H1 (cell line): ENCODE measurements at regions not wholly inside any gene's neighbourhood (a gene's known extent, or its start where the extent isn't known, plus 50 kb on each side); places are given as distances from the start of the nearest gene placed in this dataset.

Source experiments
- CTCF ChIA-PET: fragments of 300-600 bp; sonication (Branson Sonifier 250); formaldehyde crosslinking; loops from one replicate; lab custom pipeline; 2021; ENCODE audit not compliant: partially characterized antibody; lab: Charles Lee
- POLR2A ChIA-PET: fragments of 300-600 bp; sonication (Branson Sonifier 250); formaldehyde crosslinking; loops from one replicate; lab custom pipeline; 2021; ENCODE audit warnings: inconsistent platforms; ENCODE audit not compliant: partially characterized antibody; lab: Charles Lee
- DNase-seq, 2 experiments: peaks; one replicate each; pipeline versions ENCODE4 v3.0.0 to v3.0.0-alpha.2; 2010 to 2022; ENCODE audit warnings: low spot score in 2 of 2, low read depth in 1 of 2, mixed read lengths in 1 of 2
- FAIRE-seq: peaks from 2 replicates; lab custom pipeline; 2011; peaks lifted over from hg19 to GRCh38; lab: Jason Lieb, UNC
- H2AFZ ChIP-seq: 2 replicates; pipeline ENCODE4 v1.8.1; 2012; ENCODE audit warnings: low read length, inconsistent platforms
- H2AK5ac ChIP-seq: 2 replicates; pipeline ENCODE4 v1.6.1; 2013; ENCODE audit warnings: low read depth, low read length
- H2BK120ac ChIP-seq: replicated peaks from 2 replicates; pipeline ENCODE3; 2013; ENCODE audit warnings: low read depth, low read length, inconsistent platforms
- H2BK12ac ChIP-seq: 2 replicates; pipeline ENCODE4 v1.6.1; 2013; ENCODE audit warnings: low read depth, low read length
- H2BK15ac ChIP-seq: 2 replicates; pipeline ENCODE4 v1.6.1; 2013; ENCODE audit warnings: low read length
- H2BK20ac ChIP-seq: 2 replicates; pipeline ENCODE4 v1.6.1; 2013; ENCODE audit warnings: low read length
- H2BK5ac ChIP-seq: 2 replicates; pipeline ENCODE4 v1.6.1; 2013; ENCODE audit warnings: low read depth, low read length
- H3K14ac ChIP-seq: 2 replicates; pipeline ENCODE4 v1.6.1; 2013; ENCODE audit warnings: inconsistent platforms; ENCODE audit not compliant: insufficient read length
- H3K18ac ChIP-seq: 2 replicates; pipeline ENCODE4 v1.6.1; 2013; ENCODE audit warnings: low read length; ENCODE audit errors: extremely low read depth
- H3K23ac ChIP-seq: 2 replicates; pipeline ENCODE4 v1.6.1; 2013; ENCODE audit warnings: inconsistent platforms; ENCODE audit not compliant: insufficient read length
- H3K23me2 ChIP-seq: 2 replicates; pipeline ENCODE4 v1.6.1; 2013; ENCODE audit warnings: low read depth, low read length
- H3K27ac ChIP-seq: 2 replicates; pipeline ENCODE4 v1.6.1; 2011; ENCODE audit warnings: low read depth, low read length, inconsistent platforms
- H3K27me3 ChIP-seq, 4 experiments: replicated peaks in 1 of 4; 1 replicate in 1 of 4; 2 replicates in 3 of 4; pipeline versions ENCODE4 v1.6.1 to v1.8.1; 2011 to 2013; ENCODE audit warnings: low read length in 3 of 4, mild to moderate bottlenecking in 3 of 4, inconsistent platforms in 2 of 4, mixed read lengths in 2 of 4, moderate library complexity in 1 of 4; ENCODE audit not compliant: control insufficient read depth in 3 of 4, insufficient read depth in 3 of 4; ENCODE audit errors: extremely low read depth in 1 of 4
- H3K36me3 ChIP-seq, 4 experiments: 2 replicates each; pipeline versions ENCODE4 v1.6.1 to v1.8.1; 2011 to 2013; ENCODE audit warnings: mild to moderate bottlenecking in 4 of 4, low read length in 3 of 4, moderate library complexity in 2 of 4, control low read depth in 1 of 4, inconsistent platforms in 1 of 4; ENCODE audit not compliant: insufficient read depth in 4 of 4, control insufficient read depth in 2 of 4
- H3K4ac ChIP-seq: replicated peaks from 2 replicates; pipeline ENCODE3; 2013; ENCODE audit warnings: low read length, low read depth, mixed read lengths, inconsistent platforms; ENCODE audit not compliant: insufficient read length
- H3K4me1 ChIP-seq, 4 experiments: replicated peaks in 1 of 4; 1 replicate in 1 of 4; 2 replicates in 3 of 4; pipeline versions ENCODE4 v1.6.1 to v1.8.1; 2011 to 2013; ENCODE audit warnings: low read length in 3 of 4, inconsistent platforms in 2 of 4, mixed read lengths in 1 of 4; ENCODE audit not compliant: insufficient read depth in 4 of 4, control insufficient read depth in 3 of 4
- H3K4me2 ChIP-seq, 2 experiments: 2 replicates each; pipeline versions ENCODE4 v1.6.1 to v1.8.1; 2011 to 2013; ENCODE audit warnings: low read depth in 2 of 2, low read length in 2 of 2, control low read depth in 1 of 2, inconsistent platforms in 1 of 2, mild to moderate bottlenecking in 1 of 2; ENCODE audit not compliant: insufficient read depth in 1 of 2
- H3K4me3 ChIP-seq, 4 experiments: fragments of 200-600, 300-600 bp in 1 of 4; sonication (generic), shearing (Covaris generic), sonication (Bioruptor Twin) in 1 of 4; 2 replicates each; pipeline versions ENCODE4 v1.5.1 to v1.8.1; 2011 to 2016; ENCODE audit warnings: low read length in 4 of 4, low read depth in 3 of 4, control low read depth in 2 of 4, inconsistent platforms in 2 of 4, mild to moderate bottlenecking in 2 of 4, mixed read lengths in 1 of 4, moderate library complexity in 1 of 4; ENCODE audit not compliant: insufficient read depth in 2 of 4; ENCODE audit errors: extremely low read depth in 1 of 4
- H3K56ac ChIP-seq: replicated peaks from 2 replicates; pipeline ENCODE3; 2013; ENCODE audit warnings: low read depth, mild to moderate bottlenecking, mixed read lengths, low read length, inconsistent platforms; ENCODE audit not compliant: insufficient read length
- H3K79me1 ChIP-seq: 2 replicates; pipeline ENCODE4 v1.6.1; 2013; ENCODE audit warnings: low read depth, low read length, control low read depth
- H3K79me2 ChIP-seq, 2 experiments: 2 replicates each; pipeline versions ENCODE4 v1.6.1 to v1.8.1; 2012 to 2013; ENCODE audit warnings: low read length in 2 of 2, mild to moderate bottlenecking in 2 of 2, inconsistent platforms in 1 of 2; ENCODE audit not compliant: insufficient read depth in 2 of 2, control insufficient read depth in 1 of 2
- H3K9ac ChIP-seq, 4 experiments: replicated peaks in 1 of 4; 1 replicate in 1 of 4; 2 replicates in 3 of 4; pipeline versions ENCODE4 v1.6.1 to v1.8.1; 2011 to 2013; ENCODE audit warnings: low read depth in 3 of 4, low read length in 3 of 4, control low read depth in 2 of 4, mild to moderate bottlenecking in 2 of 4, moderate library complexity in 2 of 4, inconsistent platforms in 1 of 4; ENCODE audit errors: extremely low read depth in 1 of 4
- H3K9me3 ChIP-seq, 2 experiments: 2 replicates each; pipeline versions ENCODE4 v1.6.1 to v1.8.1; 2012 to 2013; ENCODE audit warnings: mild to moderate bottlenecking in 2 of 2, moderate library complexity in 2 of 2, control low read depth in 1 of 2, inconsistent platforms in 1 of 2, low read depth in 1 of 2, low read length in 1 of 2, mixed read lengths in 1 of 2; ENCODE audit not compliant: insufficient read depth in 2 of 2
- H4K20me1 ChIP-seq, 2 experiments: replicated peaks in 1 of 2; 2 replicates each; pipeline versions ENCODE3 to v1.8.1; 2011 to 2013; ENCODE audit warnings: inconsistent platforms in 2 of 2, low read length in 2 of 2, mild to moderate bottlenecking in 1 of 2; ENCODE audit not compliant: insufficient read depth in 2 of 2, control insufficient read depth in 1 of 2
- H4K5ac ChIP-seq: 2 replicates; pipeline ENCODE4 v1.6.1; 2013; ENCODE audit warnings: low read length, low read depth, mixed read lengths, inconsistent platforms; ENCODE audit not compliant: insufficient read length
- H4K8ac ChIP-seq: 2 replicates; pipeline ENCODE4 v1.8.0; 2013; ENCODE audit warnings: mild to moderate bottlenecking, moderate library complexity, low read length, inconsistent platforms; ENCODE audit not compliant: insufficient read depth; ENCODE audit errors: extremely low read depth
- H4K91ac ChIP-seq: replicated peaks from 2 replicates; pipeline ENCODE3; 2013; ENCODE audit warnings: low read length, mixed read lengths, inconsistent platforms; ENCODE audit not compliant: insufficient read length
- RFX5 ChIP-seq: IDR thresholded peaks from 2 replicates; pipeline ENCODE4 v1.6.1; 2011; ENCODE audit warnings: low read depth, low read length, improper control_type of control experiment, borderline replicate concordance
- SIRT6 ChIP-seq: IDR thresholded peaks from one replicate; pipeline ENCODE4 v1.7.1; 2012; ENCODE audit warnings: low read length, inconsistent platforms
- TBP ChIP-seq: IDR thresholded peaks from 2 replicates; pipeline ENCODE4 v1.6.1; 2011; ENCODE audit warnings: low read depth, low read length, improper control_type of control experiment
- WGBS, 2 experiments: shearing (Covaris generic) in 1 of 2; methylation state at CpG; one replicate each; pipeline versions ENCODE4 v1.1.6 to v1.1.7; 2013 to 2015; ENCODE audit warnings: low lambda C conversion rate in 2 of 2, mixed read lengths in 2 of 2, inconsistent platforms in 1 of 2, low coverage in 1 of 2, missing lambda C conversion rate in 1 of 2; ENCODE audit not compliant: insufficient replicate concordance in 2 of 2, insufficient coverage in 1 of 2, insufficient read length in 1 of 2; ENCODE audit errors: extremely low coverage in 1 of 2, missing lambda C conversion rate in 1 of 2; 5-methylcytosine and 5-hydroxymethylcytosine counted together
- TF ChIP-seq, protein P1 (sequence below): IDR thresholded peaks from 2 replicates; pipeline ENCODE4 v1.6.1; 2012; ENCODE audit warnings: inconsistent platforms

DNA sequence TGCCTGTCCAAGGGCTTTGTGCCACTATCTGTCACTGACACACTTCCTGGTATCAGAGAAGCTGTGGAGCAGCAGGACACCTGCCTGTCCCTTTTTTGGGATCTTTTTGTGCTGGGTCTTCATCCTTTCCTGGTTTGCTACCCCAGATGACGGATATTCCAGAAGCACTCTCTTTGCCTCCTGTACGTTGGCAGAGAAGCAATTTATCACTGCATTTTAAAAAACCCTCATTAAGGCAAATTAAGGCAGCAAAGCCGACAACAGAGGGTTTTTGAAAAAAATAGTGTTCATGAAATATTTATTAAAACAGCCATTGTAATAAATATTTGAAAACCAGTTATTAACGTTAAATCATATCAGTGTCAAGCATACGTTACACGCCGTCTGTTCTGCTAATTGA lies 209.6 kb upstream of the NTM start:
- H3K27me3 ChIP-seq, result 0 out of 7 replicates have a peak, but pooled peaks cover 0 to 2% (median 0%) of the 10 kb centered on the region in 4 experiments
- TF ChIP-seq, protein P1, sequence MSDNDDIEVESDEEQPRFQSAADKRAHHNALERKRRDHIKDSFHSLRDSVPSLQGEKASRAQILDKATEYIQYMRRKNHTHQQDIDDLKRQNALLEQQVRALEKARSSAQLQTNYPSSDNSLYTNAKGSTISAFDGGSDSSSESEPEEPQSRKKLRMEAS, result no peak
- no peak for TF ChIP-seq SIRT6
- TF ChIP-seq TBP, result no peak
- no peak for TF ChIP-seq RFX5
- no peak overlapping the region for H3K18ac ChIP-seq
- no peaks in the 10 kb centered on the region for H3K79me2 ChIP-seq
- H3K56ac ChIP-seq, result no peak overlapping the region
- no peak overlapping the region for H3K4ac ChIP-seq
- H3K9me3 ChIP-seq, result no peaks in the 10 kb centered on the region
- H3K27ac ChIP-seq, result no peak overlapping the region
- H3K9ac ChIP-seq, result no peak overlapping the region
- DNase-seq (no peak), FAIRE-seq (no peak)
- H3K4me2 ChIP-seq, result no peak overlapping the region
- no peak overlapping the region for H2AK5ac ChIP-seq
- no peak overlapping the region for H2BK15ac ChIP-seq
- H3K4me3 ChIP-seq, result no peak overlapping the region
- ChIA-PET POLR2A (no interaction called here), CTCF (no interaction called here)
- H3K79me1 ChIP-seq, result no peaks in the 10 kb centered on the region
- no peak overlapping the region for H2BK120ac ChIP-seq
- no peak overlapping the region for H4K5ac ChIP-seq
- no peak overlapping the region for H2AFZ ChIP-seq
- no peak overlapping the region for H4K8ac ChIP-seq
- no peaks in the 10 kb centered on the region for H3K36me3 ChIP-seq
- H3K14ac ChIP-seq, result no peak overlapping the region
- H4K91ac ChIP-seq, result no peak overlapping the region
- H4K20me1 ChIP-seq, result no peaks in the 10 kb centered on the region
- no peak overlapping the region for H2BK5ac ChIP-seq
- H2BK12ac ChIP-seq, result no peak overlapping the region
- H3K23ac ChIP-seq, result no peak overlapping the region
- no peaks in the 10 kb centered on the region; a peak in 2 of 7 replicates for H3K4me1 ChIP-seq
- H2BK20ac ChIP-seq, result no peak overlapping the region
- 96% methylated on average over 7 of the region's 7 CpGs; no CpG with 5 or more reads in 1 of the 2 experiments for WGBS, 2 experiments
- no peaks in the 10 kb centered on the region for H3K23me2 ChIP-seq
